HEK293T (cell line): ENCODE measurements at regions not wholly inside any gene's neighbourhood (a gene's known extent, or its start where the extent isn't known, plus 50 kb on each side); places are given as distances from the start of the nearest gene placed in this dataset.

ENCODE experiments used
- CTCF ChIA-PET: fragments of 350-600 bp; formaldehyde crosslinking; extraction: SDS; loops from one replicate; lab custom pipeline; 2021; ENCODE audit warnings: antibody characterized with exemption, inconsistent platforms; lab: Yijun Ruan, JAX
- POLR2A ChIA-PET: fragments of 350-600 bp; formaldehyde crosslinking; extraction: SDS; loops from one replicate; lab custom pipeline; 2020; ENCODE audit warnings: antibody characterized with exemption, inconsistent platforms; lab: Yijun Ruan, JAX
- DNase-seq: peaks from one replicate; pipeline ENCODE4 v3.0.0; 2012; ENCODE audit warnings: mixed read lengths; ENCODE audit errors: extremely low spot score
- ARNT ChIP-seq: fragments of 450-650 bp; IDR thresholded peaks from 2 replicates; pipeline ENCODE4 v1.6.1; 2017; ENCODE audit warnings: mild to moderate bottlenecking
- BHLHE40 ChIP-seq: fragments of 450-650 bp; IDR thresholded peaks from 2 replicates; pipeline ENCODE4 v1.6.1; 2016; ENCODE audit warnings: mild to moderate bottlenecking, moderate library complexity, borderline replicate concordance
- CTBP1 ChIP-seq: fragments of 450-650 bp; IDR thresholded peaks from 2 replicates; pipeline ENCODE4 v1.6.1; 2016; ENCODE audit warnings: borderline replicate concordance
- ELF4 ChIP-seq: fragments of 450-650 bp; IDR thresholded peaks from 2 replicates; pipeline ENCODE4 v1.6.1; 2017; ENCODE audit warnings: antibody characterized with exemption
- FOXA1 ChIP-seq: fragments of 450-650 bp; IDR thresholded peaks from 2 replicates; pipeline ENCODE4 v1.6.1; 2016; ENCODE audit warnings: mild to moderate bottlenecking
- FOXK2 ChIP-seq: fragments of 450-650 bp; IDR thresholded peaks from 2 replicates; pipeline ENCODE4 v1.6.1; 2016; ENCODE audit warnings: mild to moderate bottlenecking
- FOXM1 ChIP-seq: fragments of 450-650 bp; IDR thresholded peaks from 2 replicates; pipeline ENCODE4 v1.6.1; 2017; ENCODE audit warnings: mild to moderate bottlenecking, borderline replicate concordance
- HDGF ChIP-seq: fragments of 450-650 bp; IDR thresholded peaks from 2 replicates; pipeline ENCODE4 v1.6.1; 2017; ENCODE audit warnings: antibody characterized with exemption, borderline replicate concordance
- L3MBTL2 ChIP-seq: fragments of 450-650 bp; conservative IDR thresholded peaks from 2 replicates; pipeline ENCODE4 v1.6.1; 2016; ENCODE audit warnings: mild to moderate bottlenecking
- LEF1 ChIP-seq: fragments of 450-650 bp; IDR thresholded peaks from 2 replicates; pipeline ENCODE4 v1.6.1; 2017; ENCODE audit warnings: mild to moderate bottlenecking, borderline replicate concordance
- NFRKB ChIP-seq: fragments of 450-650 bp; IDR thresholded peaks from 2 replicates; pipeline ENCODE4 v1.6.1; 2016; ENCODE audit warnings: mild to moderate bottlenecking, moderate library complexity
- SP1 ChIP-seq: fragments of 450-650 bp; IDR thresholded peaks from 2 replicates; pipeline ENCODE4 v1.6.1; 2017
- SUZ12 ChIP-seq: fragments of 450-650 bp; IDR thresholded peaks from 2 replicates; pipeline ENCODE4 v1.6.1; 2016; ENCODE audit warnings: mild to moderate bottlenecking
- TARDBP ChIP-seq: fragments of 450-650 bp; IDR thresholded peaks from 2 replicates; pipeline ENCODE4 v1.6.1; 2016
- ZNF384 ChIP-seq: fragments of 450-650 bp; IDR thresholded peaks from 2 replicates; pipeline ENCODE4 v1.6.1; 2016
- TF ChIP-seq, protein P1 (sequence below): fragments of 450-650 bp; IDR thresholded peaks from 2 replicates; pipeline ENCODE4 v1.6.1; 2016

DNA sequence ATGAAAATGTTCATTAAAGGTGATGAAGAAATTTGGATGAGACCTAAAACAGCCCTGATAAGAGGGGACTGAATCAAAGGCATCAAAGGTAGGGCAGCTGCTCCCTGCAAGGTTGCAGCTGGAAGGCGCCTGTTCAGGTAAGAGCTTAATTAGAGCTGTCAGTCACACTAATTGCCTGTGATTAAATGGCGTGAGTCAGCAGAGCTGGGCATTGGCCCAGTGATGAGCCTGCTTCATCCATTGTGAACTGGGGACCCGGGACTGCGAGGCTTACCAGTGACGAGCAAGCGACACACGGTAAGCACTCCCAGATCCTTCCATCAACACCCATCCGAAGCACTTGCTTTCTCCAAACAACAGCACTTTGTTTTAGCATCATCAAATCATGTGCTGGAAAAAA lies 621.5 kb upstream of the CDH4 start:
- no peak for DNase-seq
- TF ChIP-seq HDGF, result no peak
- no peak for TF ChIP-seq ARNT
- TF ChIP-seq L3MBTL2, result no peak
- no peak for TF ChIP-seq BHLHE40
- TF ChIP-seq FOXA1, result no peak
- ChIA-PET CTCF (no interaction called here), POLR2A (no interaction called here)

DNA sequence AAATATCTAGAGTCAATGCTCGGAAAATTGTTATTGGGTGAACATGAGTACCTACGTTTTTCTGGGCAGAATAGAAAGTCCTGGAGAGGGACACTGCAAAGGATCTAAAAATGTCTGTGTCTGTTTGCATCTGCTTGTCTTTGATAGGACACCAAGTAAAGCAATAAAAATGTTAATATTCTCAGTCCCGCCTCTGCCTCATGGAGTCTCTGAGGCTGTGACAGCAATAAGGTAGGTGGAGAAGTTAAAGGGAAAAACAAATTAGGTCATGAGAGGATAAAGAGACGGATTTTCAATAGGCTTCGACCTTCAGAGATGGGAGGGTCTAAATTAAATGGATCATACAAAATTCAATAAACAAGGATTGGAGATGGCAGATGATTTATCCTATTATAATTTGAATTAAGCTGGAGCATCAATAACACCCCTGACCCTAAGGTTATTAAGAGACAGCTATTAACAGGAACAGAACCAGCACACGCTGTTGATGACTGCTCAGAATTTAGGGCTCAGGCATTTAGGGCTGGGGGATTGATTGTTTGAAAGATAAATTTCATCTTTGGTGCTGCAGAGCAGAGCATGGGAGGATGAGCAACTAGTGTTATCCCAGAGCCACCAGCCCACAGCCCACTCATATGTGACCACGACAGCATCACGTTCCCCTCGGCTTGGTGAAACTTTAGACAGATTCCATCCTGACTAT lies 620.3 kb upstream of the CDH4 start:
- no peak for TF ChIP-seq L3MBTL2
- no peak for TF ChIP-seq HDGF
- TF ChIP-seq FOXK2, result no peak
- no peak for TF ChIP-seq SP1
- TF ChIP-seq CTBP1, result no peak
- TF ChIP-seq ELF4, result no peak
- TF ChIP-seq ARNT, result no peak
- TF ChIP-seq FOXA1, result no peak
- TF ChIP-seq BHLHE40, result no peak
- TF ChIP-seq, protein P1, sequence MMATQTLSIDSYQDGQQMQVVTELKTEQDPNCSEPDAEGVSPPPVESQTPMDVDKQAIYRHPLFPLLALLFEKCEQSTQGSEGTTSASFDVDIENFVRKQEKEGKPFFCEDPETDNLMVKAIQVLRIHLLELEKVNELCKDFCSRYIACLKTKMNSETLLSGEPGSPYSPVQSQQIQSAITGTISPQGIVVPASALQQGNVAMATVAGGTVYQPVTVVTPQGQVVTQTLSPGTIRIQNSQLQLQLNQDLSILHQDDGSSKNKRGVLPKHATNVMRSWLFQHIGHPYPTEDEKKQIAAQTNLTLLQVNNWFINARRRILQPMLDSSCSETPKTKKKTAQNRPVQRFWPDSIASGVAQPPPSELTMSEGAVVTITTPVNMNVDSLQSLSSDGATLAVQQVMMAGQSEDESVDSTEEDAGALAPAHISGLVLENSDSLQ, result no peak
- TF ChIP-seq NFRKB, result no peak
- TF ChIP-seq ZNF384, result no peak
- no peak for TF ChIP-seq LEF1
- TF ChIP-seq SUZ12, result no peak
- no peak for TF ChIP-seq TARDBP
- no peak for TF ChIP-seq FOXM1
- ChIA-PET POLR2A (no interaction called here), CTCF (no interaction called here)
- no peak for DNase-seq

DNA sequence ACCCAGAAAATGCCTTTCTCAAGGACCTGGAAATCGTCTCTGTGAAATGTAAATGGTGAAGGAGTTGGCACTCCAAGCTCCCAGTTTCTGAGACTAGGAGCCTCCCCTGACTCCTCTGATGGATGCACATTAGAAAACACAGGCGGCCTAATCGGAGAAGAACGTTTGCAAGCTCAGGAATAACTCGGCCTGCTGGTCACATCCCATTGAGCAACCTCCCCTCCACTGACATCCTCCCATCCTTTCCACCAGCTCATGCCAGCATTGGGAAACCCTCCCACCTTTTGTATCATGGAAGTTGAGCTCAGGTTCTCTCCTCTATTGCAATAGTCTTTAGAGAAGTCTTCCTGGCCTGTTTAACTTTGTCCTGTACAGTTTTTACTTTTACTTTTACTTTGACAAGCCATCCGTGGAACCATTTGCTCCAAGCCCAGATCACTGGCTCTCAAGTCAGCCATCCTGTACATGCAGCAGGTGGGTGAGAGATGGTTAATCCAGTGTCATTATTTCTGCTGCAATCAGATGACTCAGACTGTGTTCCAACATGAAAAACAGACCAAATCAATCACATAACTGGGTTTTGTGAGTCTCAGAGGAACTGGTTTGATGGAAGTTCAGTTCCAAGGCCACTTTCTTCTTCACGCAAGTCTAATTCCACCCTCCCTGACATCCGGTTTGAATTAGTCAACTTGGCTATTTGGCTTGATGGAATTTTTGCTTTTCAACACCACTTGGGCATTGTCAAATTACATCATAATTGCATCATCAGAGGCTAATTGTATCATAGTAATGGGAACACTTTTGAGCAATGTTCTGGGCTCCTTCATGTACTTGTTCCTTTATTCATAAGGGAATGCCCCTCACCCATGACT lies 619.4 kb upstream of the CDH4 start:
- POLR2A ChIA-PET, result no interaction called here
- TF ChIP-seq CTBP1 (no peak), ZNF384 (no peak), NFRKB (no peak), FOXA1 (no peak), TARDBP (no peak), LEF1 (no peak), ELF4 (no peak), SUZ12 (no peak), HDGF (no peak)
- CTCF ChIA-PET, result no interaction called here
- no peak for DNase-seq

DNA sequence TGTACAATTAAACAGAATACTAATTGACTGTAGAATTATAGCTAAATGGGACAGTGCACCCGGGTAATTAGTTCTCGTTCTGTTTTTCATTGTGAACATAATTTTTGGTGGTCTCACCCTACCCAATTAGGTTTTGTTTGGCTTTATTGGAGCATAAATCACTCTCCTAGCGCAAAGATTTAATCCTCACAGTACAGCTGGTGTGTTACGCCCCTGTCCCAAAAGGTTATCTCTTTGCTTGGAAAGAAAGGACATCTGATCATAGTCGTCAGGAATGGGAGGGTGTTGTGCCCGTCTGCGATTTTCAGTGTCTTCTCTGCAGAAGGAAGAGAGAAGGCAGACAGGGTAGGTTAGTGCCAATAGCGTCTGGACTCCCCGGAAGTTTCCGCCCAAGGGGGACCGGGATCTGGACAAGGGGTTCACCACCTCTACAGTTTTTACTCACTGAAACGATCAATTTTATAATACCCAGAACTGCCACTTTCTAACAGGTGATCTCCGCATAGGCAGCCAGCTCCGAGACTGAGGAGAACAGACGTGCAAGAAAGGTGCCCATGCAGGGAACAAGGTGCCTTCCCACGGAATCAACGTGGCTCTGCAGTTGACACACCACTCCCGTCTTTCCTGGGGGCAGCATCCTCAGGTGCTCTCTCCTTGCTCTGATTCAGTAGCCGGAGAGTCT lies 617.4 kb upstream of the CDH4 start:
- ChIA-PET CTCF (no interaction called here), POLR2A (no interaction called here)
- no peak for TF ChIP-seq SP1
- no peak for TF ChIP-seq ELF4
- no peak for DNase-seq

DNA sequence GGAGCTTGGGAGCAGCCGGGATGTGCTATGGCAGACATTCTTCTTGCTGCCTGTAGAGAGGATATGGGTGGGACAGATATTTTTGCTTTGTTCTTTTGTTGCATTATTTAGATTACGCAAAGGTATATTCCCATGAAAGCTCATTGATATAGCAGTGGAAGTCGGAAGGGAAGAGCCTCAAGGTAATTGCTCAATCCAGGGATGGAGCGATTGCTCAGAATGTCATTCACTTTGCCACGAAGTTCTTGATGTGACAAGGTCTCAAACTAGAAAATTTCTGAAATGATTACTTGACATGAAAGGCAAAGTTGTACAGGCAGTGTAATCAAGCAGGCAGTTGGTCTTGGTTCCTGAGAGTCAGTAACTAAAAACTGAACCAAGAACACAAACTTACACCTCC lies 615.6 kb upstream of the CDH4 start:
- TF ChIP-seq L3MBTL2 (no peak), ELF4 (no peak), ZNF384 (no peak), CTBP1 (no peak), FOXA1 (no peak), SP1 (no peak), HDGF (no peak), ARNT (no peak), LEF1 (no peak)
- no peak for DNase-seq
- ChIA-PET POLR2A (no interaction called here), CTCF (no interaction called here)

DNA sequence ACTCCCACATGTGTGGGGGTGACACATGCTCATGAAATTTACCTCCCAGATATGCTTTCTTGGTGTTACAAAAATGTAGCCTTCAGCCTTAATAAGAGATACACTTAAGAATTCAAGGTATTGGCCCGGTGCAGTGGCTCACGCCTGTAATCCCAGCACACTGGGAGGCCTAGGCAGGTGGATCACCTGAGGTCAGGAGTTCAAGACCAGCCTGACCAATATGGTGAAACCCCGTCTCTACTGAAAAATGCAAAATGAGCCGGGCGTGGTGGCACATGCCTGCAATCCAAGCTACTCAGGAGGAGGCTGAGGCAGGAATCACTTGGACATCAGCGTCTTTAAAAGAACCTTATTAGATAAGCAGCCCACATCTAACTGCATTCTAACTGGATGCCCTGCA lies 614.3 kb upstream of the CDH4 start:
- ChIA-PET POLR2A (no interaction called here), CTCF (no interaction called here)
- no peak for TF ChIP-seq FOXA1
- no peak for TF ChIP-seq TARDBP
- no peak for TF ChIP-seq NFRKB
- TF ChIP-seq, protein P1, result no peak
- TF ChIP-seq SP1, result no peak
- no peak for TF ChIP-seq ZNF384
- TF ChIP-seq BHLHE40, result no peak
- TF ChIP-seq SUZ12, result no peak
- no peak for TF ChIP-seq ELF4
- no peak for TF ChIP-seq FOXM1
- TF ChIP-seq CTBP1, result no peak
- TF ChIP-seq ARNT, result no peak
- no peak for TF ChIP-seq LEF1
- no peak for TF ChIP-seq FOXK2
- no peak for TF ChIP-seq L3MBTL2
- TF ChIP-seq HDGF, result no peak
- DNase-seq, result no peak
